SK-N-SH (cell line): ENCODE measurements at regions not wholly inside any gene's neighbourhood (a gene's known extent, or its start where the extent isn't known, plus 50 kb on each side); places are given as distances from the start of the nearest gene placed in this dataset.
"Not testable (repeated sequence)": the region's sequence is repeated elsewhere in the genome, so short reads cannot be mapped to it uniquely, and the experiment has no call there.

Experiments used
- CTCF ChIA-PET: fragments of 300-600, 350-600 bp; formaldehyde crosslinking; extraction: SDS; loops from one replicate; lab custom pipeline; 2021; lab: Yijun Ruan, JAX
- POLR2A ChIA-PET: fragments of 350-600 bp; sonication (Branson Sonifier 250); formaldehyde crosslinking; extraction: SDS; loops from one replicate; lab custom pipeline; 2020; ENCODE audit warnings: antibody characterized with exemption, inconsistent platforms; lab: Yijun Ruan, JAX
- DNase-seq: peaks from one replicate; pipeline ENCODE4 v3.0.0; 2012
- H2AFZ ChIP-seq: fragments of 200-600 bp; sonication (generic); 2 replicates; pipeline ENCODE4 v1.8.1; 2016; ENCODE audit warnings: antibody characterized with exemption, mild to moderate bottlenecking, low read depth
- H3F3A ChIP-seq: fragments of 200-600 bp; sonication (generic); replicated peaks from 2 replicates; pipeline ENCODE3; 2016; ENCODE audit warnings: antibody characterized with exemption, mild to moderate bottlenecking; ENCODE audit not compliant: insufficient read depth
- H3K27ac ChIP-seq, 2 experiments: fragments of 200-500 bp in 1 of 2; fragments of 200-600 bp in 1 of 2; sonication (Bioruptor generic) in 1 of 2; sonication (generic), shearing (Covaris generic) in 1 of 2; 2 replicates each; pipeline versions ENCODE4 v1.5.1 to v1.6.1; 2014 to 2016; ENCODE audit warnings: low read depth in 2 of 2, inconsistent platforms in 1 of 2, low read length in 1 of 2, mild to moderate bottlenecking in 1 of 2, mixed read lengths in 1 of 2
- H3K27me3 ChIP-seq: fragments of 200-600 bp; sonication (generic), shearing (Covaris generic); 2 replicates; pipeline ENCODE4 v1.6.1; 2016; ENCODE audit warnings: mixed run types; ENCODE audit not compliant: insufficient read depth
- H3K36me3 ChIP-seq, 2 experiments: fragments of 200-500 bp in 1 of 2; fragments of 200-600 bp in 1 of 2; sonication (Bioruptor generic) in 1 of 2; sonication (generic) in 1 of 2; replicated peaks in 1 of 2; 2 replicates each; pipeline versions ENCODE3 to v1.5.1; 2014 to 2016; ENCODE audit warnings: low read length in 1 of 2, mild to moderate bottlenecking in 1 of 2; ENCODE audit not compliant: insufficient read depth in 2 of 2, control insufficient read depth in 1 of 2
- H3K4me1 ChIP-seq, 2 experiments: fragments of 200-500 bp in 1 of 2; fragments of 200-600 bp in 1 of 2; sonication (Bioruptor generic) in 1 of 2; sonication (generic), shearing (Covaris generic) in 1 of 2; 2 replicates each; pipeline versions ENCODE4 v1.5.1 to v1.6.1; 2014 to 2016; ENCODE audit warnings: low read depth in 1 of 2, low read length in 1 of 2, mixed run types in 1 of 2; ENCODE audit not compliant: insufficient read depth in 2 of 2, control insufficient read depth in 1 of 2
- H3K4me2 ChIP-seq: fragments of 200-600 bp; sonication (generic), shearing (Covaris generic); 2 replicates; pipeline ENCODE4 v1.6.1; 2017; ENCODE audit warnings: mixed run types
- H3K4me3 ChIP-seq, 2 experiments: fragments of 200-500 bp in 1 of 2; fragments of 200-600 bp in 1 of 2; sonication (Bioruptor generic) in 1 of 2; sonication (generic), shearing (Covaris generic) in 1 of 2; 2 replicates each; pipeline versions ENCODE4 v1.5.1 to v1.8.1; 2014 to 2016; ENCODE audit warnings: low read depth in 2 of 2, inconsistent platforms in 1 of 2, low read length in 1 of 2, mild to moderate bottlenecking in 1 of 2, mixed read lengths in 1 of 2, moderate library complexity in 1 of 2
- H3K79me2 ChIP-seq: fragments of 200-600 bp; sonication (generic); 2 replicates; pipeline ENCODE4 v1.8.1; 2017; ENCODE audit warnings: mild to moderate bottlenecking; ENCODE audit not compliant: insufficient read depth
- H3K9ac ChIP-seq: fragments of 200-600 bp; sonication (generic); 2 replicates; pipeline ENCODE4 v1.6.1; 2017; ENCODE audit warnings: mixed run types
- H3K9me2 ChIP-seq: fragments of 200-600 bp; sonication (generic); 2 replicates; pipeline ENCODE4 v1.6.1; 2017; ENCODE audit warnings: mixed run types
- H3K9me3 ChIP-seq: fragments of 200-600 bp; sonication (generic); 2 replicates; pipeline ENCODE4 v1.6.1; 2017; ENCODE audit warnings: mixed run types, mild to moderate bottlenecking, moderate library complexity
- H4K20me1 ChIP-seq: fragments of 200-600 bp; sonication (generic); 2 replicates; pipeline ENCODE4 v1.6.1; 2017; ENCODE audit warnings: mild to moderate bottlenecking, mixed run types; ENCODE audit not compliant: insufficient read depth
- CHD2 ChIP-seq: fragments of 150-350 bp; IDR thresholded peaks from 2 replicates; pipeline ENCODE4 v1.6.1; 2018; ENCODE audit warnings: low read length; ENCODE audit not compliant: partially characterized antibody
- EZH2phosphoT487 ChIP-seq: fragments of 200-600 bp; sonication (generic); IDR thresholded peaks from 2 replicates; pipeline ENCODE4 v1.6.1; 2017; ENCODE audit warnings: low read depth, mixed run types, mild to moderate bottlenecking, antibody characterized with exemption, moderate library complexity, borderline replicate concordance
- FOSL2 ChIP-seq: IDR thresholded peaks from 2 replicates; pipeline ENCODE4 v1.4.0; 2012; ENCODE audit warnings: low read depth, mild to moderate bottlenecking, moderate library complexity, borderline replicate concordance
- FOXM1 ChIP-seq: IDR thresholded peaks from 2 replicates; pipeline ENCODE4 v1.4.0; 2012; ENCODE audit warnings: low read depth, mild to moderate bottlenecking
- GABPA ChIP-seq: IDR thresholded peaks from 2 replicates; pipeline ENCODE4 v1.4.0; 2012; ENCODE audit warnings: low read depth, mild to moderate bottlenecking
- GATA2 ChIP-seq: sonication (generic); formaldehyde crosslinking; IDR thresholded peaks from 2 replicates; pipeline ENCODE4 v1.5.0; 2020; ENCODE audit warnings: mild to moderate bottlenecking, missing genetic modification reagents
- IRF3 ChIP-seq: fragments of 150-350 bp; IDR thresholded peaks from 2 replicates; pipeline ENCODE4 v1.6.1; 2016; ENCODE audit warnings: mild to moderate bottlenecking, low read depth, low read length
- JUND ChIP-seq: IDR thresholded peaks from 2 replicates; pipeline ENCODE4 v1.4.0; 2012
- MEF2A ChIP-seq: IDR thresholded peaks from 2 replicates; pipeline ENCODE4 v1.4.0; 2012; ENCODE audit warnings: low read depth, borderline replicate concordance
- NRF1 ChIP-seq: IDR thresholded peaks from 2 replicates; pipeline ENCODE4 v1.6.1; 2012; ENCODE audit warnings: low read depth, mild to moderate bottlenecking, low read length
- POLR2AphosphoS5 ChIP-seq: IDR thresholded peaks from 2 replicates; pipeline ENCODE4 v1.6.1; 2012; ENCODE audit warnings: low read depth, low read length
- RCOR1 ChIP-seq: fragments of 150-350 bp; IDR thresholded peaks from 2 replicates; pipeline ENCODE4 v1.6.1; 2017; ENCODE audit warnings: antibody characterized with exemption, low read length
- SMC3 ChIP-seq: IDR thresholded peaks from 2 replicates; pipeline ENCODE4 v1.6.1; 2012; ENCODE audit warnings: low read depth, low read length, improper control_type of control experiment
- TCF12 ChIP-seq: IDR thresholded peaks from 2 replicates; pipeline ENCODE4 v1.4.0; 2012
- YY1 ChIP-seq: IDR thresholded peaks from 2 replicates; pipeline ENCODE4 v1.4.0; 2012; ENCODE audit warnings: low read depth, mild to moderate bottlenecking
- ZBTB33 ChIP-seq: IDR thresholded peaks from 2 replicates; pipeline ENCODE4 v1.4.0; 2012; ENCODE audit warnings: low read depth, borderline replicate concordance
- WGBS: methylation state at CpG from one replicate; pipeline ENCODE4 v1.1.6; 2017; ENCODE audit warnings: low lambda C conversion rate; 5-methylcytosine and 5-hydroxymethylcytosine counted together
- TF ChIP-seq, protein P1 (sequence below): IDR thresholded peaks from 2 replicates; pipeline ENCODE4 v1.4.0; 2012; ENCODE audit warnings: low read depth
- TF ChIP-seq, protein P2 (sequence below): IDR thresholded peaks from 2 replicates; pipeline ENCODE4 v1.4.0; 2012; ENCODE audit warnings: low read depth, borderline replicate concordance

DNA sequence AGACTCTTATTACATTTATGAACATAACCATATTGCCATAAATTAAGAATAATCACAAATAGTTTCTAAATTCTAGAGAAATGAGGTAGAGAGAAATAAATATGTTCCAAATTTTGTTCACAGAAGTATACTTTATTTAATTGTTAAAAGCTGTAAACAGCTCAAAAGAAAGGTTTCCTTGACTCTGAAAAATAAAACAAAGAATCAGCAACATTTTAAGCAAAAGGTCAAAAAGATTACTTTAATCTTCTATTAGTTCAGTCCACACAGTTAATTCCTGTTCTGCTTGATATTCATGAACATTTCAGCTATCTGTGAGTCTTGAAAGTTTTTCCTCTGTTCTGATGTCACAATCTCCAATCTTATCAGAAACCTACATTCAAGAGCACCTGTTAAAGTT lies 197.9 kb downstream of the GJA1 start:
- Histone ChIP-seq H3K9ac (no peak overlapping the region), H3K4me3 (no peak overlapping the region), H3K4me2 (no peak overlapping the region), H3K27me3 (no peaks in the 10 kb centered on the region), H3K4me1 (no peaks in the 10 kb centered on the region), H3K79me2 (no peaks in the 10 kb centered on the region), H3K36me3 (no peaks in the 10 kb centered on the region)
- POLR2A ChIA-PET = no interaction called here
- TF ChIP-seq MEF2A = no peak
- no peak for TF ChIP-seq GABPA
- no peak for TF ChIP-seq EZH2phosphoT487
- TF ChIP-seq POLR2AphosphoS5 = no peak
- no peak for TF ChIP-seq SMC3
- no peak for TF ChIP-seq CHD2
- no peak for TF ChIP-seq RCOR1
- TF ChIP-seq, protein P1, sequence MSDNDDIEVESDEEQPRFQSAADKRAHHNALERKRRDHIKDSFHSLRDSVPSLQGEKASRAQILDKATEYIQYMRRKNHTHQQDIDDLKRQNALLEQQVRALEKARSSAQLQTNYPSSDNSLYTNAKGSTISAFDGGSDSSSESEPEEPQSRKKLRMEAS = no peak
- no peak for TF ChIP-seq ZBTB33
- no peak for TF ChIP-seq NRF1
- TF ChIP-seq, all 33 proteins: peak for 0
- no peaks in the 10 kb centered on the region for H4K20me1 ChIP-seq
- no peak overlapping the region for H2AFZ ChIP-seq
- no peaks in the 10 kb centered on the region for H3F3A ChIP-seq
- H3K9me3 ChIP-seq = peaks cover 11% of the 10 kb centered on the region; the same call in 1 of the 2 replicates
- no peak for DNase-seq
- no peaks in the 10 kb centered on the region for H3K9me2 ChIP-seq
- CTCF ChIA-PET = no interaction called here
- H3K27ac ChIP-seq = no peak overlapping the region

DNA sequence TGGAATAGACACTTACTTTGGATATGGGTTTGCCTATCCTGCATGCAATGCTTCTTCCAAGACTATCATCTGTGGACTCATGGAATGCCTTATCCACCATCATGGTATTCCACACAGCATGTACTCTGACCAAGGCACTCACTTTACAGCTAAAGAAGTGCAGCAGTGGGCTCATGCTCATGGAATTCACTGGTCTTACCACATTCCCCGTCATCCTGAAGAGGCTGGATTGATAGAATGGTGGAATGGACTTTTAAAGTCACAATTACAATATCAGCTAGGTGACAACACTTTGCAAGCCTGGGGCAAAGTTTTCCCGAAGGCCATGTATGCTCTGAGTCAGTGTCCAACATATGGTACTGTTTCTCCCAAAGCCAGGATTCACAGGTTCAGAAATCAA lies 199.1 kb downstream of the GJA1 start:
- H3K27me3 ChIP-seq, CTCF ChIA-PET: not testable (repeated sequence)

GRCh38 chr6:121635355-121635754 lies 199.9 kb downstream of the GJA1 start:
- H3K4me1 ChIP-seq = no peaks in the 10 kb centered on the region
- H3K79me2 ChIP-seq = no peaks in the 10 kb centered on the region
- POLR2A ChIA-PET = no interaction called here
- H3K9ac ChIP-seq = no peak overlapping the region
- no peaks in the 10 kb centered on the region for H3K9me2 ChIP-seq
- no peak overlapping the region for H3K27ac ChIP-seq
- H3K9me3 ChIP-seq = peaks cover 11% of the 10 kb centered on the region; the same call in 1 of the 2 replicates
- no peaks in the 10 kb centered on the region for H4K20me1 ChIP-seq
- no peak overlapping the region for H2AFZ ChIP-seq
- no peak for DNase-seq
- no peaks in the 10 kb centered on the region for H3F3A ChIP-seq
- no peaks in the 10 kb centered on the region for H3K36me3 ChIP-seq
- CTCF ChIA-PET = no interaction called here
- 92% methylated on average over 2 of the region's 2 CpGs for WGBS
- no peak overlapping the region for H3K4me3 ChIP-seq
- H3K4me2 ChIP-seq = no peak overlapping the region
- no peaks in the 10 kb centered on the region for H3K27me3 ChIP-seq
- TF ChIP-seq IRF3 (no peak), FOSL2 (no peak), YY1 (no peak), JUND (no peak), SMC3 (no peak), GATA2 (CRISPR knock-in tag) (no peak), FOXM1 (no peak), MEF2A (no peak), TCF12 (no peak), RCOR1 (no peak), EZH2phosphoT487 (no peak)
- TF ChIP-seq, protein P2, sequence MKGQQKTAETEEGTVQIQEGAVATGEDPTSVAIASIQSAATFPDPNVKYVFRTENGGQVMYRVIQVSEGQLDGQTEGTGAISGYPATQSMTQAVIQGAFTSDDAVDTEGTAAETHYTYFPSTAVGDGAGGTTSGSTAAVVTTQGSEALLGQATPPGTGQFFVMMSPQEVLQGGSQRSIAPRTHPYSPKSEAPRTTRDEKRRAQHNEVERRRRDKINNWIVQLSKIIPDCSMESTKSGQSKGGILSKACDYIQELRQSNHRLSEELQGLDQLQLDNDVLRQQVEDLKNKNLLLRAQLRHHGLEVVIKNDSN = no peak
- TF ChIP-seq, protein P1 = no peak

More for the DNA sequence above, 199.1 kb downstream of the GJA1 start:
- H3K9me2 ChIP-seq, DNase-seq, H3K9ac ChIP-seq, H2AFZ ChIP-seq, H4K20me1 ChIP-seq, POLR2A ChIA-PET, H3F3A ChIP-seq, H3K79me2 ChIP-seq, H3K4me1 ChIP-seq, H3K4me3 ChIP-seq, H3K27ac ChIP-seq, H3K4me2 ChIP-seq, H3K36me3 ChIP-seq: not testable (repeated sequence)
- H3K9me3 ChIP-seq = peaks cover 11% of the 10 kb centered on the region; the same call in 1 of the 2 replicates
- 15% methylated on average over 2 of the region's 2 CpGs for WGBS
